Peyer's patch (tissue), 4 donors: ENCODE measurements at regions not wholly inside any gene's neighbourhood (a gene's known extent, or its start where the extent isn't known, plus 50 kb on each side); places are given as distances from the start of the nearest gene placed in this dataset.
"Not testable (repeated sequence)": the region's sequence is repeated elsewhere in the genome, so short reads cannot be mapped to it uniquely, and the experiment has no call there.

Source experiments
- DNase-seq, 3 donors: peaks; one replicate each; pipeline ENCODE4 v3.0.0-alpha.2; 2017 to 2019
- H3K27ac ChIP-seq, 4 donors: fragments of 200-600 bp; sonication (generic); one replicate each; pipeline ENCODE4 v1.5.1; 2016 to 2019
- H3K27me3 ChIP-seq, 2 donors: fragments of 200-600 bp; sonication (generic); one replicate each; pipeline ENCODE4 v1.5.1; 2019
- H3K36me3 ChIP-seq, 3 donors: fragments of 200-600 bp; sonication (generic); one replicate each; pipeline ENCODE4 v1.5.1; 2016 to 2019
- H3K4me1 ChIP-seq, 4 donors: fragments of 200-600 bp; sonication (generic); one replicate each; pipeline ENCODE4 v1.5.1; 2016 to 2019
- H3K4me3 ChIP-seq, 4 donors: fragments of 200-600 bp; sonication (generic); 1 replicate in 3 of 4; 2 replicates in 1 of 4; pipeline ENCODE4 v1.5.1; 2016 to 2019; ENCODE audit warnings: mild to moderate bottlenecking in 1 of 4
- H3K9me3 ChIP-seq, 4 donors: fragments of 200-600 bp; sonication (generic); one replicate each; pipeline ENCODE4 v1.5.1; 2016 to 2019; ENCODE audit warnings: mild to moderate bottlenecking in 1 of 4
- TF ChIP-seq, protein P1 (sequence below), 6 experiments: fragments of 450-650 bp in 4 of 6; fragments of 200-600 bp in 2 of 6; sonication (generic) in 1 of 6; IDR thresholded peaks; one replicate each; pipeline ENCODE4 v1.5.1; 2017 to 2019; ENCODE audit warnings: antibody characterized with exemption in 6 of 6, mild to moderate bottlenecking in 3 of 6, moderate library complexity in 1 of 6

- H3K27me3 ChIP-seq, H3K36me3 ChIP-seq, H3K4me1 ChIP-seq, H3K27ac ChIP-seq, H3K9me3 ChIP-seq, H3K4me3 ChIP-seq: not testable (repeated sequence)
- TF ChIP-seq, protein P1, sequence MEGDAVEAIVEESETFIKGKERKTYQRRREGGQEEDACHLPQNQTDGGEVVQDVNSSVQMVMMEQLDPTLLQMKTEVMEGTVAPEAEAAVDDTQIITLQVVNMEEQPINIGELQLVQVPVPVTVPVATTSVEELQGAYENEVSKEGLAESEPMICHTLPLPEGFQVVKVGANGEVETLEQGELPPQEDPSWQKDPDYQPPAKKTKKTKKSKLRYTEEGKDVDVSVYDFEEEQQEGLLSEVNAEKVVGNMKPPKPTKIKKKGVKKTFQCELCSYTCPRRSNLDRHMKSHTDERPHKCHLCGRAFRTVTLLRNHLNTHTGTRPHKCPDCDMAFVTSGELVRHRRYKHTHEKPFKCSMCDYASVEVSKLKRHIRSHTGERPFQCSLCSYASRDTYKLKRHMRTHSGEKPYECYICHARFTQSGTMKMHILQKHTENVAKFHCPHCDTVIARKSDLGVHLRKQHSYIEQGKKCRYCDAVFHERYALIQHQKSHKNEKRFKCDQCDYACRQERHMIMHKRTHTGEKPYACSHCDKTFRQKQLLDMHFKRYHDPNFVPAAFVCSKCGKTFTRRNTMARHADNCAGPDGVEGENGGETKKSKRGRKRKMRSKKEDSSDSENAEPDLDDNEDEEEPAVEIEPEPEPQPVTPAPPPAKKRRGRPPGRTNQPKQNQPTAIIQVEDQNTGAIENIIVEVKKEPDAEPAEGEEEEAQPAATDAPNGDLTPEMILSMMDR (IDR thresholded peaks at IDR 0.05) = peak; percentile 31 to 72 (median 56)
- peak in 2 of 3 donors; percentile 18 to 71 for DNase-seq
Measured at GRCh38 chr13:52235900-52236595, 76.7 kb upstream of the NEK3 start.

DNA sequence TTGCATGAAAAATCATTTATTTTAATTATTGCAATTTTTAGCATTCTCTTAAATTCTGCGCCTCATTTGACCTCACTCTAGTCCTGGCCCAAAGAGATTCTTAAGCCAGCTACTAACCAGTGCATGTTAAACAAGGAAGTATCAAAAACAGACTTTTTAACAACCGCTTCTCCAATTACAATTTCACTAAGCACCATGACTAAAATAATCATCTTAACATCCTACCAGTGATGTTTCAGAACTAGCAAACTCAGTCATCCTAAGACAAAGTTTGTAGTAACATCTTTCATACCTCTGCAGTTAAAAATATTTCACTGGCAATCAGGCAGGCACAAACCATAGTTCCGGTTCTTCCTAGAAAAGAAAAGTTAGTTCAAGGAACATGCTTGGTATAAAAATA, 75.5 kb upstream of the NEK3 start:
- not testable (repeated sequence) for H3K9me3 ChIP-seq, H3K4me1 ChIP-seq, H3K27me3 ChIP-seq, DNase-seq, H3K27ac ChIP-seq, H3K36me3 ChIP-seq, H3K4me3 ChIP-seq

DNA sequence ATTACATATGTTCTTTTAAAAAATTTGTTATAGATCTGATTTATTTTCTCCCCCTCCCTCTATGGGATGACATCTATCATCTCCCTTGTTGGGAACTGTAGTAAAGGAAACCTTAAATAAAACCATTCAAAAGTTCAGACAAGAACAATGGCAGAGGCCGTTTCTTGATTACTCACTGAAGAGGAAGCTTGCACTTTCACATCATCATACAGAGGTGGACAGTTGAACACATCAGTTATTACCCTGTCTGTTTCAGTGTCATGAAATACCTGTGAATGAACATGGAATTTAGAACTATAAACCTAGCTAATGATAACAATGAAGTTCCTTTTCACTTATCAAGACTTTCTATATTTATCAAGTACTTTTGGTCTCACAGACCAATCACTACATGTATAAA, 63.7 kb upstream of the NEK3 start:
- H3K27me3 ChIP-seq, H3K9me3 ChIP-seq, H3K27ac ChIP-seq, H3K4me3 ChIP-seq, H3K4me1 ChIP-seq, DNase-seq, H3K36me3 ChIP-seq: not testable (repeated sequence)

DNA sequence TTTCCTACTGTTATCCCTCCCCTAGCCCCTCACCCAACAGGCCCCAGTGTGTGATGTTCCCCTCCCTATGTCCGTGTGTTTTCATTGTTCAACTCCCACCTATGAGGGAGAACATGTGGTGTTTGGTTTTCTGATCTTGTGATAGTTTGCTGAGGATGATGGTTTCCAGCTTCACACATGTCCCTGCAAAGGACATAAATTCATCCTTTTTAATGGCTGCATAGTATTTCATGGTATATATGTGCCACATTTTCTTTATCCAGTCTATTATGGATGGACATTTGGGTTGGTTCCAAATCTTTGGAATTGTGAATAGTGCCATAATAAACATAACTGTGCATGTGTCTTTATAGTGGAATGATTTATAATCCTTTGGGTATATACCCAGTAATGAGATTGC, 54.5 kb upstream of the NEK3 start:
- not testable (repeated sequence) for H3K36me3 ChIP-seq, DNase-seq, H3K4me1 ChIP-seq, H3K27me3 ChIP-seq, H3K27ac ChIP-seq, H3K9me3 ChIP-seq, H3K4me3 ChIP-seq

- not testable (repeated sequence) for H3K9me3 ChIP-seq, H3K27ac ChIP-seq, DNase-seq, H3K4me1 ChIP-seq, H3K36me3 ChIP-seq, H3K27me3 ChIP-seq, H3K4me3 ChIP-seq
Measured at GRCh38 chr13:52212886-52213285, 53.5 kb upstream of the NEK3 start.

DNA sequence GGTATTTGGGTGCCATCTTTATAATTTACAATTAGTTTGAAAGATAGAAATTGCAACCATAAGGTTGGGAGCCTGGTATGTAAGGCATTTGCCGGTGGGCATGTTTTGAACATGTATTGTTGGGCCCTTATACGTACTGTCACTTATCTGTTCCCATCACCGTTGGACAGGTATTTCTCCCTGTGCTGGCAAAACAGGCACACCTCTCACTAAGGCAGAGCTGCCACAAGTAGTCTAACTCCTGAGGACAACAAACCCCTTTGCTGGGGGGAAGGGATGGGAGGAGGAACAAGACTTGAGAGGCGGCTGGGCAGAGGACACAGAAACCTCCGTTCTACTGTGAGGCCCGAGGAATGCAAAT, 52.0 kb upstream of the NEK3 start:
- DNase-seq, H3K9me3 ChIP-seq, H3K36me3 ChIP-seq, H3K4me1 ChIP-seq, H3K4me3 ChIP-seq, H3K27ac ChIP-seq, H3K27me3 ChIP-seq: not testable (repeated sequence)

GRCh38 chr13:52210564-52211415, 51.4 kb upstream of the NEK3 start:
- H3K4me3 ChIP-seq, H3K4me1 ChIP-seq, DNase-seq, H3K27ac ChIP-seq, H3K9me3 ChIP-seq, H3K27me3 ChIP-seq, H3K36me3 ChIP-seq: not testable (repeated sequence)
